NCI-H2171 (cell line): ENCODE measurements at regions not wholly inside any gene's neighbourhood (a gene's known extent, or its start where the extent isn't known, plus 50 kb on each side); places are given as distances from the start of the nearest gene placed in this dataset.
"Not testable (repeated sequence)": the region's sequence is repeated elsewhere in the genome, so short reads cannot be mapped to it uniquely, and the experiment has no call there.

Experiments used
- DNase-seq: peaks from one replicate; lab custom pipeline; 2025; lab: John Stamatoyannopoulos, UW

DNA sequence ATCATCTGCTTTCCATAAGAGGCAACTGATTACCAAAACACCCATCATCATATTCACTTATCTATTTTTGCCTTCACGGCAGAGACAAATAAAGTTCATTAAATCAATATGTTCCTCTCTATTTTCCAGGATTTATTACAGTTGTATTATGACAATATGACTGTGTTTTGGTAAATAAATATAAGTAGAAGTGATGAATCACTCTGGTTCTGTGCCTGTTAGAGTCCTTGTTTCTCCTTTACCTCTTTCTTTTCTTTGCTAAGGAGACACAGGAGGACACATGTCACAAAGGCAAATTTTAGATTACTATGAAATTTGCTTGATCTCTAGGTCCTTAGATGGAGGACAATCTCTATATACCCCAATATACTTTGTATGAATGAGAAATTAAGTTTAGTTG lies 152.6 kb upstream of the PLSCR5 start:
- DNase-seq = no peak

DNA sequence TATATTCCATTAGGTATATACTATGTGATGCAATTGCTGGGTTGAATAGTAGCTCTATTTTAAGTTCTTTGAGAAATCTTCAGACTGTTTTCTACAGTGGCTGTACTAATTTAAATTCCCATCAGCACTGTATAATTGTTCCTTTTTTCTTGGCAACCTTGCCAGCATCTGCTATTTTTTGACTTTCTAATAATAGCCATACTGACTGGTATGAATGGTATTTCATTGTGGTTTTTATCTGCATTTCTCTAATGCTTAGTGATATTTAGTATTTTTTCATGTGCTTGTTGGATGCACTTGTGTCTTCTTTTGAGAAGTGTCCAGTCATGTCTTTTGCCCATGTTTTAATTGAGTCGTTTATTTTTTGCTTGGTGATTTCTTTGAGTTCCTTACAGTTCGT lies 145.1 kb upstream of the PLSCR5 start:
- DNase-seq = no peak

- DNase-seq = no peak
These were observed 142.8 kb upstream of the PLSCR5 start for GRCh38 chr3:146747928-146748327.

GRCh38 chr3:146747051-146747450 lies 141.9 kb upstream of the PLSCR5 start:
- no peak for DNase-seq

- DNase-seq = no peak
These were observed 141.0 kb upstream of the PLSCR5 start for GRCh38 chr3:146746190-146746589.

GRCh38 chr3:146739203-146739671 lies 134.1 kb upstream of the PLSCR5 start:
- DNase-seq = no peak

- DNase-seq = no peak
These were observed 127.2 kb upstream of the PLSCR5 start for GRCh38 chr3:146732325-146732724.

- no peak for DNase-seq
These were observed 110.0 kb upstream of the PLSCR5 start for GRCh38 chr3:146715170-146715569.

DNA sequence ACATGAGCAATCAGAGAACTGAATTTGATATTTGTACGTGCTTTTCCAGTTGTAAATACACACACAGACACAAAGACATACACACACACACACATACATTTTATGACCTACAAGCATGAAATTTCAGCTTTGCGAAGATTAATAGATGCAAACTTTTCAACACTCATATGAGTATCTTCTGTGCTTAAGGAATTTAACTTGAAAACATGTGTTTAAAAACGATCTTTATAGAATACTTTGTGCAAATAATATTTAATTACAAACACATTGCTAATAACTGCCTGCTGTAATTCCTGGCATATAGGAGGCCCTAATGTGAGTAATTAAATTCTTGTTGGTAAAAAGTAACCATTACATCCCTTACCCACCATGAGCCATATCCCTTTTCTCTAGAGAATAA lies 107.7 kb upstream of the PLSCR5 start:
- DNase-seq = no peak

DNA sequence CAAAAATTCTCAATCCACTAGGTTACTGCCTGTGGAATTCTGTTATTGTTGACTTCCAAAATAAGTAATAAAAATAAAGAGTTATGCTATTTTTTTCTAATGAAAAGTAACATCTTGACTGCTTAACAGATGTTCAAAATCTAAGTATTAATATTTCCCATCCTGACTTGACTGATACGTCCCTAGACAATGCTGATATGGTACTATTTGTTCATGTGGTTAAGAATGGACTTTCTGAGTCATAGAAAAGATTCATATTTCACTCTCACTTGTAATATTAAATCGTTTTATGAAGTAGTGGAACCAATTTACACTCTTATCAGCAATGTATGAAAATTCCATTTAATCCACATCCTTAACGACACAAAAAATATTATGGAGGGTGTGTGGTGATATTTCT lies 104.8 kb upstream of the PLSCR5 start:
- DNase-seq = no peak

DNA sequence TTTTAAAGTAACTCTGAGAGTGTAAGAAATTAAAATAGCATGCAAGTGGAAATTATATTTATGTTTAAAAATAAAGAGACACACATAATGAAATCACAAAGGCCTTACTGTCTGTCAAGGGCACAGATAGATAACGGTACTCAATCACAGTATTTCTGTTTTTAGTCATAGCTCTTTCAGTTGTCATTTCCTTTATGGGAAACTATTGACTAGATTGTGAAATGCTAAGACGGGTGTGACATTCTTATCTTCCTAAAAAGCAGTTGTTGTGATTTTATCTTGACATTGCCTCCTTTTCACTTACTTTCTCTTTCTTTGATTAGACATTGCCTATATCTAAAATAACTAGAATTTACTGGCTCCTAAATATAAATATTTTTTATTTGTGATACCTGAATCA lies 100.1 kb upstream of the PLSCR5 start:
- no peak for DNase-seq

DNA sequence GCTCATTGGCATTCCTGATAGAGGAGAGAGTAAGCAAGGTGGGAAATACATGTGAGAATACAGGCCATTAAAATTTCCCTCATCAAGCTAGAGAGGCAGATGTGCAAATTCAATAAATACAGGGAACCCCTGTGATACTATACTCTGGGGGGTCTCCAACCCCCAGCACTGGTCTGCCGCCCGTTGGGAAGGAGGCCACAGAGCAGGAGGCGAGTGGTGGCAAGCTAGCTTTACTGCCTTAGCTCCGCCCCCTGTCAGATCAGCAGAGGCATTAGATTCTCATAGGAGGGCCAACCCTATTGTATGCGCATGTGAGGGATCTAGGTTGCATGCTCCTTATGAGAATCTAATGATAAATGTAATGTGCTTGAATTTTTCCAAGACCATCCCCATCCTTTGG lies 97.1 kb upstream of the PLSCR5 start:
- DNase-seq = no peak

DNA sequence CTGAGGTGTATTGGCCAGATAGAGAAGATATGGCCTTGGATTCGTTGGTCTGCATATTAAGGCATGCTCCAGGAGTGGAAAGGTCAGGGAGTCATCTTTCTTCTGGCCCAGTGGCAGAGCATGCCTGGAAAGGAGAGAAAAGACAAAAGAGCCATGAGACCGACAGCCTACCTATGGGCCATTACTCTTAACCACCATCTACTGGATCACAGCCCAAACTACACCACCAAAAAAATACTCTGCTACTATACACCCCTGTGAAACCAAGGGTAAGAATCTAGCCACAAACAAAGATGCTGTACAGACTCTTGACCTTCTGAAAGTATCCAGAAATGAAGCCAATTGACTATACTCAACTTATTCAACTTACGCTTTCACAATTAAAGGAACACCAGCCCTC lies 96.1 kb upstream of the PLSCR5 start:
- DNase-seq = no peak

- not testable (repeated sequence) for DNase-seq
These were observed 94.9 kb upstream of the PLSCR5 start for GRCh38 chr3:146700025-146700424.

GRCh38 chr3:146692254-146692653 lies 87.1 kb upstream of the PLSCR5 start:
- no peak for DNase-seq

- DNase-seq = no peak
These were observed 80.1 kb upstream of the PLSCR5 start for GRCh38 chr3:146685050-146685814.

DNA sequence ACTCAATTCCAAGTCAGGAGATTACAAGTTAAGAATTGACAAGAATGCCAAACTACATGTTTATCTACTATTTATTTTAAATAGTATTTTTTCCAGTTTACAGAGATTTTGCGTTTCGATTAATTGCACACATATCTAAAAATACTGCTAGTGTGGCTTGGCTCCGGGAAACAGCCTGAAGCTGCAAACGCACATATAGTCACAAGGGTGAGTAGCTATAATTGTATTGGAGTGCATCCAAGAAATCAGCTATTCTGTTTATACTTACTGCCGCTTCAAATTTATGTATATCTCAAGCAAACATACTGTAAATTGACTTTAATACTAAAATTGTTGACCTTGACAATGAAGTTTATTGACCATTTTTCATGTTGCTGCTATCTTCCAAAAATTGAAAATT lies 77.0 kb upstream of the PLSCR5 start:
- no peak for DNase-seq

- DNase-seq = no peak
These were observed 75.5 kb upstream of the PLSCR5 start for GRCh38 chr3:146680617-146681016.

DNA sequence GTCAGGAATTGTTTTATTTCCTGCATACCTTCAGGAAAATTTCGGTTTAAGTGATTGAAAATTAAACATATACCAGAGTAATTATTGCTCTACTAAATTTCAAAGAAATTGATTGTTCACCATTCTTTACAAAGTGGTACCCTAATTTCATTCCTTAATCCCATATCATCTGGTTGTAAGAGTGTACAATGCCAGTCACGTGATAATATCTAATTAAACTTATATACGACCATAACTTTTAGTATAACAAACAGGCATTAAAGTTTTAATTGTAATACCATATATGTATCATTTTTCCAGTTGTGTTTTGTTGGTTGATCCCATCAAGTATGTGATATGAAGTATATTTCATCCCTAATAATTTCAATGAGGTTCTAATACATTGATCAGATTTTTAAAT lies 74.8 kb upstream of the PLSCR5 start:
- DNase-seq = no peak

DNA sequence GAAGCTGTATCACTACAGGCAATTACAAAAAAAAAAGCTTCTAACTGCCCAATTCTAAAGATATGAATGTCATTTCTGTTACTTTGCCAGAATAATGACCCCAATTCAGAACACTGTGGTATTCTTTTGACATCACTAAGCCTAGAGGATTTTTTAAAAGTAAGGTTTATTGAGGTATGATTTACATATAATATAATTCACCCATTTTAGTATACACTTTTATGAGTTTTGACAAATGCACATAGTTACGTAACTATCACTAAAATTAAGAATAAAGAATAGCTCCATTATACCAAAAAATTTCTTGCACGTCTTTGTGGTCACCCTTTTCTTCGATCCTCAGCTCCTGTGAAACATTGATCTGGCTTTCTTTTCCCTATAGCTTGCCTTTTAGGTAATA lies 74.0 kb upstream of the PLSCR5 start:
- no peak for DNase-seq

- DNase-seq = no peak
These were observed 67.8 kb upstream of the PLSCR5 start for GRCh38 chr3:146672941-146673340.

DNA sequence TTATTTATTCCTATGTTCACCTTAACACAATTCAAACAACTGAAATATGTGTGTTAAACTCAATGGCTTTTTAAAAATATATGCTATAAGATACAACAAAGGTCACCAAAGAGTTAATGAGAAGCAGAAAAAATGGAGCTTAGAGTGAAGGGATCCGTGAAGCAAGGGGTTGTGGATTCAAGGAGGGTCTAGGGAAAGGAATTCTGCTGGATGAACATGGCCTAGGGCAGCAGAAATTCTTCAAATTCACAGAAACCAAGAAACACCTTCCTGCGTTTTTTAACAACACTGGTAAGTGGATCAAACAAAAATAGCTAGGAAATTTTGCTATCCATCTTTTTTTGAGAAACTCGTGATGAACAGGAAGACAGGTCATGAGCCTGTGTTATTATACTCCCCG lies 59.3 kb upstream of the PLSCR5 start:
- no peak for DNase-seq

DNA sequence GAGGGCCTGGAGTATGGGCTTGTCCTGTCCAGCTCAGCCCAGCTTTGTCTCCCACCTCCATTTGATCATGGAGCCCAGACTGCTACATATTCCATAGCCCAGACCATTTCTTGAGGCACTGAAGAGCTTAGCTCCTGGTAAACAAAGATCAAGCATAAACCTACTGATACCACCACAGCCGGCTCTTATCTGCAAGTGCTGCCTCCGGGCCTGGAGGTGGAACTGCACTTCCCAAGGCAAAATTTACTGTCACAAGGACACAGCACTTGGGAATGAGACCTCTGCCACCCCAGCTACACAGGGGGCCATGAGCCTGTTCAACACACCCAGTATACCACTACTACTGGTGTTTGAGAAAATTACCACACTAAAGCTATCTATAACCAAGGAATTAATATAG lies 53.7 kb upstream of the PLSCR5 start:
- no peak for DNase-seq

GRCh38 chr3:146655333-146655996 lies 50.3 kb upstream of the PLSCR5 start:
- DNase-seq = no peak
